HG03575 (cell line): ENCODE measurements at regions not wholly inside any gene's neighbourhood (a gene's known extent, or its start where the extent isn't known, plus 50 kb on each side); places are given as distances from the start of the nearest gene placed in this dataset.

Experiments
- ATAC-seq: cut with Tn5 transposase; IDR thresholded peaks from one replicate; pipeline ENCODE4 v1.9.1; 2021; ENCODE audit not compliant: unreplicated experiment, insufficient number of reproducible peaks, low FRiP score; ENCODE audit errors: extremely low read depth

DNA sequence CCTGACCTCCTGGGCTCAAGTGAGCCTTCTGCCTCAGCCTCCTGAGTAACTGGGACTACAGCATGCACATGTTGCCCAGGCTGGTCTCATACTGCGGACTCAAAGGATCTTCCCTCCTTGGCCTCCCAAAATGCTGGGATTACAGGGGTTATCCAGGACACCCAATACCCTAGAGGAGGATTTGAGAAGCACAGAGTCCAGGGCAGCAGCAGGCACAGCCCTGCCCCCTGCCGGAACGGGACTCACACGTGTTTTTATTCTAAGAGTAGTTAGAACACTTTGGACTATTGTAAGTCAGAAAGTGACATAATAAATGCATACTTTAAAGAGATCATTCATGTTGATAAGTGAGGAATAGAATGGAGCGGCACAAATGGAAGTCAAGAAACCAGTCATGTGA is 80.2 kb downstream of the C6orf118 start:
- no peak for ATAC-seq

DNA sequence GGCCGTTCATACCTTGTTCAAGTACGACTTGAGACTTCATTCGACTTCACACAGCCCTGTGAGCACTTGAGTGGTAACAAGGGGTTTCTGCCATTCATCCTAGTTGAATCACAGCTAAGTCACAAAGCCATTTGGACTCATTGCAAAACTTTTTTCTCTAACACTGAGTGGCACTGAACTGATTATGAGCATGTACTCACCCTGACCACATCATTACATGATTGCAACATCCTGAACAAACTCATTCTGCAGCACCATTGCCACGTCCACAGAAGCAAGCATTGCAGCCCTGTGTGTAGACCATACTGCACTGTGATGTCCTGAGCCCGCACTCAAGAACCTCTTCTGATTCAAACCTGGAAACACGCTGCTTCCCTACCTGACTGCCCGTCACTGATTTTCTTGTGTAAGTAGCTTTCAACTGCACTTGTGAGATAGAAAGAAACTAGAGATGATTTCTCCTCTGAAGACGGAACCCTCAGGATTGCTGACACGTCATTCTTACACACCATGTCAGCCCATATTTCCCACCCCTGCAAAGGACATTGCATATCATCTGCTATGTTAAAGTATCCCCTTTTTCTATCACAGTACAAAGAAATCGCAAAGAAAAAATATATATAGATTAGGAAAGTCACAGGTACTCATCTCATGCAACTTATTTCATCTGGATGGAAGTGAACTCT is 81.6 kb downstream of the C6orf118 start:
- ATAC-seq = no peak

DNA sequence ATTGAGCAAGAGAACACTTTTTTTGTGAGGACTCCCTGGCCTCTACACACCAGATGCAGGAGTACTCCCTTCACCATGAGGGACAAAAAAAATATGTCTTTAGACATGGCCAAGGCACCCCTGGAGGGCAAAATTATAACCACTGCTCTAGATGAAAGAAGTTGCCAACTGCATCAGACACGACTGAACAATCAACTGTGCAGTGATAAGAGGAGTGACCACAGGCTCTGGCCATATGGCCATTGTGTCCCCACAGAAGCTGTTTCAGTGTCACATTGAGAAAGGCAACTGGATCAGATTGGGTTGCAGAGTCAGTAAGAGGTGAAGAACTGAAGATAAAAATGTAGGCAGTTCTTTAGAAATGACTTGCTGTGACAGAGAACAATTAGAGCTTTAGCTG is 85.7 kb downstream of the C6orf118 start:
- ATAC-seq = no peak

DNA sequence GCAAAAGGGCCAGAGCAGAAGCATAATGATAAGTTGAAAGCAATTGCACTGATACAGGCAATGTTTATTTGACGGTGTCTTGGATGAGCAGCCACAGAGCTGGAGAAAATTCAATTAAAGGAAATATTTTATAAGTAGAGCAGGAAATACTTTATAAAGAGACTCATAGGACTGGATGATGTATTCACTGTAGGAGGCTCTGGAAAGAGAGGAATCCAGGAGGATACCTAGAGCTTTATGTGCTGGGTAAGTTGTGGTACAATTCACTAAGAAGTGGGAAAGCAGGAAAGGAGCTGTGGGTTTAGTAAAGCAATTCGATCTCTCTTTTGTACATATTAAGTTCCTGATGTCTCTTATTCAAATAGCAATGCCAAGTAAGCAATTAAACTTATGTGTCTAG is 86.3 kb downstream of the C6orf118 start:
- ATAC-seq = no peak

DNA sequence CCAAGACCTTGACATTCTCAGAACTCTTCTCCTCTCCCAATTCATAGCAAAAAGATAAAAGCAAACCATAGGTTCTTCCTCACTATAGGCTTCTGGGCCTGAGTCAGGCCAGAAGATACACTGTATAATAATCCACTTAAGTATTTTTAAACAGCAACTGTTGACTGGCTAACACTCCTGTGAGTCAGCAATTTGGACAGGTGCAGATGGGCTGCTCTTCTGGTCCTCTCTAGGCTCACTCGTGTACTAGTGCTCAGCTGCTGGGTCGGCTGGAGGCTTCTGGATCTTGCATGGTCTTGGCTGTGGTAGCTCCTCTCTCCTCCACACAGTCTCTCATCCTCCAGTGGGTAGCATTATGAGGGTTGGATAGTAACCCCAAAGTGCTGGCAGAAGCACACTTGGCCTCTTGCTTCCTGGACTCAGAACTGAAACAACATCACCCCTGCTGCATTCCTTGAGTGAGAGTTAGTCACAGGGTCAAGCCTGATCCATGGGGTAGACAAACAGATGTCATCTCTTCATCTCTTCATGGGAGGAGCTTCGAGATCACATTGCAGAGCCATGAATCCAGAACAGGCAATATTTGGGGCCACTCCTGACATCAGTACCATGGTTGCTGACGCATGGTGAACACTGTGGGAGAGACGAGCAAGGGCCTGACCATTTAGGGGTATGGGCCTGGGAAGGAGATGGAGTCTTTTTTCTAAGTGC is 86.9 kb downstream of the C6orf118 start:
- ATAC-seq = no peak

DNA sequence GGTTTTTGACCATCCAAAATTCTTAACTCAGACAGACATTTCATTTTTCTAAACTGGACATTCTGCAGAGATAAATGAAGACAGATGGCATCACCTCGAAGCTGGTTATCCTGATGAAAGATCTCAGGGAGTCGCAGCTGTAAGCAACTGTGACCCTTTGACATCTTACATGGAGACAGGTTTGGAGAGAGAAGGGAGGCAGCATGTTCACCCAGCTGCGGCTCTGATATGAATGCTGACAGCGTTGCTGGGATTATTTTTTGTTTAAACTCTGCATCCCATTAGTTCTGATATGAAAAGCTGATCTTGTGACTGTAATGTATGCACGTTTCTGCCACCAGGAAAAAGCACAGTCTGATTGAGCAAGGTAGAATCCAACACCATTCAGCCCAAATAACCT is 89.4 kb downstream of the C6orf118 start:
- ATAC-seq = no peak

DNA sequence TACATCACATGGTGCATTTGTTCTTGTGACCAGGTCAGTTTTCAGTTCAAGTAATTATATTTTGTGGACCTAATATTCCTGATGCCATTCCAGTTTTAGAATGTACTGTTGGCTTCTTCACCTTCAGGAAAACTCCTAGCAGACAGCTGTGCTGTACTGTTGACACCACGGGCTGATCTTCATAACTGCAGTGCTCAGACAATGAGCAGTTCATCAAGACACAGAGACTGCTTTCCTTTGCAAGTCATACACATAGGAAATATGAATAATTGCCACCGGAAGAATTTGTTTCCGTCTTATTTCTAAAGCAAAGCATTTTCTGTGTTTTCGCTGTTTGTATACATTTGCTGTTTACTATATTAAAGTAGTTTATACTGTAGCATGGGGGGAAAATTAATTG is 89.8 kb downstream of the C6orf118 start:
- no peak for ATAC-seq

DNA sequence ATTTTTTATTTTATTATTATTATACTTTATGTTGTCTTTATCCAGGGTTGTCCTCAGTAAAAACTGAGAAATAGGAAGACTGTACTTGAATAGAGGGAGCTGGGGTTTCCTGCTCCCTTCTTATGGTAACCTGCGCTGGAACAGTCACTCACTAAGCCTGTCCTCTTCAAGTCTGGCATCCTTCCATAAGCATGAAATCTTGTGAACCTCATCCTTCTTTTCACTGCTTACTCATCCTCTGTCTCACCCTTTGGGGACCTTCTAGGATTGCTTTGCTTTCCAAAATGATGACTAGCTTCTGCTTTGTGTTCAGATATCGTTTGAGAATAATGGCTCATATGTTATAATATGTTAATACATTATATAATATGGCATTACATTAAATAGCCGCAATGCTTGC is 90.6 kb downstream of the C6orf118 start:
- ATAC-seq = no peak

DNA sequence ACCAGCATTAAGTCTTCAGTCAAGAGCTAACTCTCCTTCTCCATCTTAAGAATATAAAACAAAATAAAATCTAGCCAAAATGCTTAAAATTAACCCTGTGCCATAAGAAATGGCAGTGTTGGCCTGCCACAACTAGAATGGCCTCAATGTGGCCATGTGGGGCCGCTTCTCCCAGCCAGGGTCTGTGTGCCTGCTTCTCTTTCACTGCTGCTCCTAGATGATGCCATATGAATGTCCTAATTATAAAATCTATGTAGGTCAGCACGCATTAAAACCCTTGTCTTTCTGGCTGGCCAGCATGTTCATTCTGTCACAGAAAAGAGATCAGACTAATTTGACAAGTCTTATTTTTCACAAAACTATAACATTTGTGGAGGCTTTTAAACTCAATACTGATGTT is 102.6 kb downstream of the C6orf118 start:
- no peak for ATAC-seq

DNA sequence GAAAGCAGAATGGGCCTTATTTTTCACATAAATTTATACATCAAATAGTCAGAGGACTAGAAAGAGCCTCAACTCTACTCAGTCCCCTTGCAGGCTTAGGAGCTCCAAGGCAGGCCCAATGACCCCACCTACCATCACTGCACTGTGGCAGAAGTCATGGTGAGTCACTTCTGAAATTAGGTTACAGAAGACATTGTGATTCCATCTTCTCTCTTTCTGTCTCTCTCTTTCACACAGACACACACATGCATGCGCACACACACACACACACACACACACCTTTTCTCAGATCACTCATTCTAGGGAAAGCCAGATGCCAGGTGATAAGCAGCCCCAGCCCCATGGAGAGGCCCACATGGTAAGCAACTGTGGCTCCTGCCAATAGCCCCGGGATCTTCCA is 103.8 kb downstream of the C6orf118 start:
- no peak for ATAC-seq

DNA sequence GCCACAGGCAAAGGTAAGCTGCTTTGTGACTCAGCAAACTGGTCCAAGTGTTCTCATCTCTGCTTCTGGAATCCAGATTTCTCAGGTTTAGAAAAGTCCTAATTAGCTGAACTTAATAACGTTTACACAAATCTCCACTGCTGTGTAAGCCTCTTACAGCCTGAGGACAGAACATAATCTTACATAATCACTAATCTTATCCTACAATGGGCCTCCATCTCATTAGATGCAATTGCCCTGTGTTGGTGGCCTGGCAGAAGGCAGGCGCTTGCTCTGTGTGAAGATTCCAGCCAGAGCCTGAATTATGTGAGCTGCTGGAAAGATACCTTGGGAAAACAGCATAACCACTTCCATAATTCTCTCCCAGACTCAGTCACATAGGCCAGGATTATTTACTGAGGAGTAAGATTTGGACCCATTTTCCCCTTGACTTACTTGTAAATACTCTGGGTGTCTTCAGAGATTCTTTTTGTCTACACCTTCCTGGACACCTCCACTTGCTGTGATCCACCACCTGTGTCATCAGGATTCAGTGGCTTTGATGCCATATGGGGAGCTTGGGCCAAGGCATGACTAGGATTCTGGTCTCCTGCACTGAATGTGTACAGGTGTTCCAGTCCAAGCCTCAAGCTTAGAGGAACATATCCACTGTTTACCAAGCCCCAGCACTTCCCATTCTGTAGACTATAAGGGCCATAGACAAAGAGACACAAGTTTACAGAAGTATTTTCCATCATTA is 104.4 kb downstream of the C6orf118 start:
- ATAC-seq = no peak

DNA sequence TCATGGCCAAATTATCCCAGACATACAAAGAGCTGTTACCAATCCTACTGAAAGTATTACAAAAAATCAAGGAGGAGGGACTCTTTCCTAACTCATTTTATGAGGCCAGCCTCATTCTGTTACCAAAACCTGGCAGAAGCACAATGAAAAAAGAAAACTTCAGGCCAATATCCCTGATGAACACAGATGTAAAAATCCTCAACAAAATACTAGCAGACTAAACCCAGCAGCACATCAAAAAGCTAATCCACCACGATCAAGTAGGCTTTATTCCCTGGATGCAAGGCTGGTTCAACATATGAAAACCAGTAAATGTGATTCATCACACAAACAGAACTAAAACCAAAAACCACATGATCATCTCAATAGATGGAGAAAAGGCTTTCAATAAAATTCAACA is 109.2 kb downstream of the C6orf118 start:
- no peak for ATAC-seq

DNA sequence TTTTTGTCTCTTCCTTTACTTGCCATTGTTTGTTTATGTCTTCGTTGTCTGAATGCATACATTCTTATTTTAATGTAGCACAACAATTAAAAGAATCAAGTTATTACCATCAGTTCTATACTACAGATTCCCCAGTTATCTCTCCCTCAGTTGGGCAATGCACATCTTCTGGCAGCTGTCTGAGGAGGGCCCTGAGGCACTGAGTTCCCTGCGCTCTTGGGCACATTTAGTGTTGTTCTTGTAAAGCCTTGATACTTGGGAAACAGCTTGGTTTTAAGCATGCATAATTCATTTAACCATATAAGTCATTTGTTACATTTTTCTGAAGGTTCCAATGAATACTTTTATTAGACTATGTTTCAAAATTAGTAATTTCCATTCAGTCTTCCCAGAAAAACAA is 117.9 kb downstream of the C6orf118 start:
- no peak for ATAC-seq

DNA sequence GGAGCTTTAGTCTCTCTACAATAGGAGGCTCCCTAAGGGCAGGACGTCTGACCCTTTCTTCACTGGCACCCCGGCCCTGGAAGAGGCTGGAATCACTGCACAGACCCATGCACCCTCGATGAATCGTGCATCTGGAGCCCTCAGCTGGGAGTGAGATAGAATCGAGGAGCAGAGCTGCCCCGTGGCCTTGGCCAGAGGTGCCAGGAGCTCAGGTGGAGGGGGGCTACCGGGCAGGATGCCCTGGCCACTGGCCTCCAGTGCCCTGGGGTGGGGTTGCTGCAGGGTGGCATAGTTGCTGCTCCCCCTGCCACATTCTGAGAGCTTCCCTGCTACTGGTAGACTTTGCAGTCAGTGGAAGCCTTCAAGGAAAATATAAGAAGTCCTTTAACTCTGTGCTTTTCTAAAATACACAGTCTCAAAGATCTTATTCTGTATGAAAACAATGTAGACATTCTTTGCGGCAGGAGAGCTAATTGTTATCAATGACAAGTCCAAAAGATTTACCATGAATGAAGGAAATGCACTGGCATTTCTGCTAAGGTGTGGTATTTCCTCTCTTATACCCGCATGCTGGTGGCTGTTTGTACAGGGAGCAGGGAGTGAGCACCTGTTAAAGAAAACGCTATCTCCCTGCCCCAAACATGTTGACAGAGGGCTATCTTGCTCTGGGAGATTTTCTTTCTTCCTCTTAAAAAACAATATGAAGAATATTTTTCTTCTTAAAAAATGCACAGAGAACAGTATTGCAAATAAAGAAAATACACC is 122.8 kb downstream of the C6orf118 start:
- no peak for ATAC-seq

DNA sequence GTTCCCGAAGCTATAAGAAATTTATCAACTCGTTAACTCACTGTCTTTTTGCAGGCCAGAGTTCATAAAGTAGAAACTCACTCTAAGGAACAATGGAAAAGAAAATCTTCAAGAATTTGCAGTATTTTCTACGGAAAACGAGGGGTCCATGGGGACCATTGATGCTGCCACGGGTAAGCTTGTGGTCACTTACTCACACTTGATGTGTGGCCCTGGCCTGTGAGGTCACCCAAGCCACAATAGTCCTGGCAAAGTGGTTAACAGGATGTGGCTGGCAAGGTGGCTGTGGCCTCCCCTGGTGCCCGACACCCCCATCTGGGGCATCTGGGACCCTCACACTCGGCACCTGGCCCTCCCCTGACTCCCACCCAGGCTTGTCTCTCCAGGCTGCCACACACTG is 123.4 kb downstream of the C6orf118 start:
- no peak for ATAC-seq

DNA sequence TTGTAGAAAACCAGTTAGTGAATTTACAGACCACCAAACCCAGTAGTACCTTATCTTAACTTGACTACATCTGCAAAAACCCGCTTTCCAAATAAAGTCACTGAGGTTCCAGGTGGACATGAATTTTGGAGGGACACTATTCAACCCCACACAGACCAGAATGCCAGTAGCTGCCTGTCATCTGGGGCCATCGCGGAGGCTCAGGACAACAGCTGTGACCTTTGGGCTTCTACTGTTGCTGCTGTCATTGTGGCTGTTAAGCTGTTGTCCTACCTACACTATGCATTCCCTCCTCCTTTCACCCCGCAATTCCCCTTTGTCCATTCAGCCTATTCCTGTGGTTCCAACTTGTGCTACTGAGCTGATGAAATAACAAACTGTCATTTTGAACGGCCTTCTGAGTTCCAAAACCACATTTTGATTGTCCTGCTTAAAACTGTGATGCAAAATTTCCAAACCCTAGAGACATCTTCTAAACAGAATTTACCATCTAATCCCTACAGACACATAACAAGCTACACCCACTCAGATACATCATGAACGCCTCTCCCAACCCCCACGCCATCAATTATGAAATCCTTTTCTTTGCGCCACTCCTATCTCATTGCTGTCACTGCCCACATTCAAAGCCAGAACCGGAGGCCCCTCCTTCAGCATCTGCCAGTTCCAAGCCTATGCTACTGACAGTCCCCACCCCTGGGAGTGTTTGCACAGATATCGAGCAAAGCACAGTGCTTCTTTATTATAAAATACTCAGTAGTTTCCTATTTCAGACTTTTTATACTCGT is 125.0 kb downstream of the C6orf118 start:
- no peak for ATAC-seq

DNA sequence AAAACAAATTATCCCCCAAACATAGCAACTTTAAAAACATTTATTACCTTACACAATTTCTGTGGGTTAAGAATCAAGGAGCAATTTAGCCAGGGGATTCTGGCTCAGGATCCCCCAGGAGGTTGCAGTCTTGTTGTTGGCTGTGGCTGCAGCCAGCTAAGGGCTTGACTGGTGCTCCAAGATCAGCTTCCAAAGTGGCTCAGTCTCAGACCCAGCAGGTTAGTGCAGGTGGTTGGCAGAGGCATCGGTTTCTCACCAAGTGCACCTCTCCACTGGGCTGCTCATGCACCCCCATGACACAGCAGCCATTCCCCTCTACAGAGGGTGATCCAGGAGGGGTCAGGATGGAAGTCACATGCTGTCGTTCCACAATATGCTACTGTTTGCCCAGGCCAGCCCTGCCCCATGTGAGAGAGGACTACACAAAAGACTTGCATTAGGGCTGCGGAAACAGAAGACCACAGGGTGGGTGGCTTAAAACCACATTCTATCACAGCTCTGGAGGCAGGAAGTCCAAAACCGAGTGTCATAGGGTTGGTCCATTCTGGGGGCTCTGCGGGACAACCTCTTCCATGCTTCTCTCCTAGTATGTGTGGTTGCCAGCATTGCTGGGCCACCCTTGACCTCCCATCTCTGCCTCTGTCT is 125.8 kb downstream of the C6orf118 start:
- ATAC-seq = no peak

DNA sequence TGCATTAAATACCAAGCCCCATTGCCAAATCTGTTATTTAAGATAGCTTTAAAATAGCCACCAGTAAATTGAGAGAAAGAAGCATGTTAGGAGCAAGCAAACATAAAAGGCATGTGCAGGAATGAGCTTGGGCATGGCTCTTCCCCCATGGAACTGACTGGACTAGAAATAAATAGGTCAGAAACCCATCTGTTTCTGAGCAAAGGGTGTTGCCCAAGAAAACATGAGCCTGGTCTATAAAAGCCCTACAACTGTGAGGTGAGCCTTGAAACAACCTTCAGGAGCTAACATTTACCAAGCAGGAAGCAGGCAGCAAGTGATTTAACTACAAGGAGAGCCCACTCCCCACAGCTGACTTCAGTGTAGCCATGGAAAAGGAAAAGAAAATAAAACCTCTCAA is 126.3 kb downstream of the C6orf118 start:
- no peak for ATAC-seq
